ENCODE measurements at regions not wholly inside any gene's neighbourhood (a gene's known extent, or its start where the extent isn't known, plus 50 kb on each side); places are given as distances from the start of the nearest gene placed in this dataset.

DNA sequence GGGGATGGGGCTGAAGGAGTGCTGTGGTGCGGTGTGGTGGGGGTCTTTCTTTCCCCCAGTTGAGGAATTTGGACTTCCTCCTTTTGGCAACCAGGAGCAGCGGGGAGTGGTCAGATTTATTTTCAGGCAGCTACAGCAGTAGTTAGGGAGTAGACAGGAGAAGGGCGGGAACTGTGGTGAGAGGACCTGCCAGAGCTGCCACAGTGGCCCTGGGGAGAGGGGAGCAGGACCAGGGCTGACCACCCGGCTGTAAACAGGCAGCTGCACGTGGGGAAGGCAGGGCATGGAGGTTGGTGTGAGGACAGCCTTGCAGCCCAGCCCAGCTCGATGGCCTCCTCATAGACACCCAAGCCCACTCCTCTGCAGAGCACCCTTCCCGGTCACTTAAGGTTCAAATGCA is 197.2 kb downstream of the GLI2 start:
- TF ChIP-seq POLR2A (IDR thresholded peaks at IDR 0.05) = no peak
- TF ChIP-seq CTCF (IDR thresholded peaks at IDR 0.05) = no peak
